H9 (cell line): ENCODE measurements at regions not wholly inside any gene's neighbourhood (a gene's known extent, or its start where the extent isn't known, plus 50 kb on each side); places are given as distances from the start of the nearest gene placed in this dataset.

ENCODE experiments used
- DNase-seq: peaks from one replicate; pipeline ENCODE4 v3.0.0-alpha.2; 2017
- H2AFZ ChIP-seq: one replicate; pipeline ENCODE4 v1.6.1; 2013; ENCODE audit warnings: mild to moderate bottlenecking, low read length, control low read depth, moderate library complexity
- H2AK5ac ChIP-seq: 2 replicates; pipeline ENCODE4 v1.6.1; 2013; ENCODE audit warnings: low read length, control low read depth, mixed read lengths; ENCODE audit not compliant: insufficient read length
- H2BK120ac ChIP-seq: one replicate; pipeline ENCODE4 v1.6.1; 2013; ENCODE audit warnings: low read depth, mild to moderate bottlenecking, low read length, control low read depth, inconsistent platforms; ENCODE audit not compliant: poor library complexity, severe bottlenecking
- H2BK12ac ChIP-seq: 2 replicates; pipeline ENCODE4 v1.6.1; 2013; ENCODE audit warnings: low read length, control low read depth, mixed read lengths, low read depth; ENCODE audit not compliant: insufficient read length
- H2BK15ac ChIP-seq: 2 replicates; pipeline ENCODE4 v1.6.1; 2013; ENCODE audit warnings: low read depth, low read length, control low read depth
- H2BK20ac ChIP-seq: one replicate; pipeline ENCODE4 v1.6.1; 2013; ENCODE audit warnings: low read depth, mild to moderate bottlenecking, low read length, control low read depth, inconsistent platforms; ENCODE audit not compliant: poor library complexity, severe bottlenecking
- H2BK5ac ChIP-seq: 2 replicates; pipeline ENCODE4 v1.6.1; 2013; ENCODE audit warnings: low read length, control low read depth, mixed read lengths; ENCODE audit not compliant: insufficient read length
- H3K14ac ChIP-seq: 2 replicates; pipeline ENCODE4 v1.6.1; 2013; ENCODE audit warnings: low read length, control low read depth; ENCODE audit not compliant: insufficient read depth
- H3K18ac ChIP-seq: 2 replicates; pipeline ENCODE4 v1.6.1; 2013; ENCODE audit warnings: low read depth, mild to moderate bottlenecking, mixed read lengths, low read length, control low read depth; ENCODE audit not compliant: insufficient read length
- H3K23ac ChIP-seq: 2 replicates; pipeline ENCODE4 v1.6.1; 2013; ENCODE audit warnings: low read length, control low read depth, mixed read lengths, low read depth; ENCODE audit not compliant: insufficient read length
- H3K23me2 ChIP-seq: 2 replicates; pipeline ENCODE4 v1.6.1; 2013; ENCODE audit warnings: low read depth, mild to moderate bottlenecking, mixed read lengths, low read length, control low read depth; ENCODE audit not compliant: insufficient read length, poor library complexity, severe bottlenecking
- H3K27ac ChIP-seq: 2 replicates; pipeline ENCODE4 v1.5.1; 2013; ENCODE audit warnings: low read length, control low read depth, mixed read lengths, low read depth; ENCODE audit not compliant: insufficient read length
- H3K27me3 ChIP-seq: 2 replicates; pipeline ENCODE4 v1.6.1; 2013; ENCODE audit warnings: low read length, control low read depth, inconsistent platforms; ENCODE audit not compliant: insufficient read depth
- H3K4ac ChIP-seq: 2 replicates; pipeline ENCODE4 v1.6.1; 2013; ENCODE audit warnings: low read depth, mild to moderate bottlenecking, control low read depth, inconsistent platforms, low read length, moderate library complexity
- H3K4me1 ChIP-seq: 2 replicates; pipeline ENCODE4 v1.6.1; 2013; ENCODE audit warnings: low read length, control low read depth, inconsistent platforms; ENCODE audit not compliant: insufficient read depth
- H3K4me2 ChIP-seq: 2 replicates; pipeline ENCODE4 v1.6.1; 2013; ENCODE audit warnings: low read length, control low read depth, mixed read lengths; ENCODE audit not compliant: insufficient read length, insufficient read depth
- H3K56ac ChIP-seq: 2 replicates; pipeline ENCODE4 v1.6.1; 2013; ENCODE audit warnings: low read depth, mild to moderate bottlenecking, mixed read lengths, low read length, control low read depth; ENCODE audit not compliant: insufficient read length
- H3K79me1 ChIP-seq: 2 replicates; pipeline ENCODE4 v1.6.1; 2013; ENCODE audit warnings: low read depth, mild to moderate bottlenecking, moderate library complexity, low read length, control low read depth, inconsistent platforms; ENCODE audit not compliant: insufficient read depth, poor library complexity, severe bottlenecking
- H3K79me2 ChIP-seq: 2 replicates; pipeline ENCODE4 v1.6.1; 2013; ENCODE audit warnings: low read length, control low read depth, inconsistent platforms; ENCODE audit not compliant: insufficient read depth
- H3K9ac ChIP-seq: 2 replicates; pipeline ENCODE4 v1.6.1; 2013; ENCODE audit warnings: low read length, control low read depth, mixed read lengths; ENCODE audit not compliant: insufficient read length; ENCODE audit errors: extremely low read depth
- H3K9me3 ChIP-seq: one replicate; pipeline ENCODE4 v1.6.1; 2013; ENCODE audit warnings: low read depth, low read length, inconsistent platforms; ENCODE audit not compliant: control insufficient read depth
- H3T11ph ChIP-seq: one replicate; pipeline ENCODE4 v1.6.1; 2013; ENCODE audit warnings: mild to moderate bottlenecking, low read length, control low read depth, inconsistent platforms
- H4K20me1 ChIP-seq: one replicate; pipeline ENCODE4 v1.6.1; 2013; ENCODE audit not compliant: control insufficient read depth, insufficient read length, insufficient read depth
- H4K5ac ChIP-seq: 2 replicates; pipeline ENCODE4 v1.6.1; 2013; ENCODE audit warnings: low read depth, mild to moderate bottlenecking, mixed read lengths, low read length, control low read depth; ENCODE audit not compliant: insufficient read length
- H4K8ac ChIP-seq: replicated peaks from 2 replicates; pipeline ENCODE4 v1.6.1; 2013; ENCODE audit warnings: low read length, control low read depth, mixed read lengths, low read depth; ENCODE audit not compliant: insufficient read length
- H4K91ac ChIP-seq: 2 replicates; pipeline ENCODE4 v1.6.1; 2013; ENCODE audit warnings: low read depth, mild to moderate bottlenecking, moderate library complexity, mixed read lengths, low read length, control low read depth; ENCODE audit not compliant: insufficient read length
- H3K27ac Mint-ChIP-seq, 3 experiments: 2 replicates in 2 of 3; 3 replicates in 1 of 3; pipeline ENCODE4 v1.8.0; 2020 to 2021; ENCODE audit warnings: mixed read lengths in 3 of 3, mild to moderate bottlenecking in 1 of 3, moderate library complexity in 1 of 3
- H3K27me3 Mint-ChIP-seq: 2 replicates; pipeline ENCODE4 v1.8.0; 2021; ENCODE audit warnings: low read depth, mild to moderate bottlenecking, moderate library complexity, mixed read lengths
- H3K36me3 Mint-ChIP-seq, 3 experiments: 2 replicates in 2 of 3; 3 replicates in 1 of 3; pipeline ENCODE4 v1.8.0; 2020 to 2021; ENCODE audit warnings: low read depth in 3 of 3, mixed read lengths in 3 of 3; ENCODE audit not compliant: insufficient read depth in 1 of 3
- H3K4me1 Mint-ChIP-seq, 2 experiments: 2 replicates each; pipeline ENCODE4 v1.8.0; 2020; ENCODE audit warnings: mixed read lengths in 2 of 2
- H3K4me3 Mint-ChIP-seq, 2 experiments: 2 replicates in 1 of 2; 3 replicates in 1 of 2; pipeline ENCODE4 v1.8.0; 2020 to 2021; ENCODE audit warnings: mild to moderate bottlenecking in 2 of 2, mixed read lengths in 2 of 2, moderate library complexity in 1 of 2
- H3K9me3 Mint-ChIP-seq, 2 experiments: 2 replicates in 1 of 2; 3 replicates in 1 of 2; pipeline ENCODE4 v1.8.0; 2020; ENCODE audit warnings: mild to moderate bottlenecking in 2 of 2, mixed read lengths in 2 of 2, moderate library complexity in 1 of 2
- WGBS: extraction: QIAGEN DNeasy Blood & Tissue Kit; methylation state at CpG from one replicate; pipeline ENCODE4 v1.1.7; 2013; ENCODE audit warnings: missing lambda C conversion rate, low lambda C conversion rate, mixed read lengths; ENCODE audit not compliant: insufficient read length; ENCODE audit errors: extremely low coverage; 5-methylcytosine and 5-hydroxymethylcytosine counted together
- TF ChIP-seq, protein P1 (sequence below): fragments of 200-600 bp; sonication (generic); conservative IDR thresholded peaks from 3 replicates; pipeline ENCODE4 v1.8.0; 2021; ENCODE audit warnings: antibody characterized with exemption, mild to moderate bottlenecking

DNA sequence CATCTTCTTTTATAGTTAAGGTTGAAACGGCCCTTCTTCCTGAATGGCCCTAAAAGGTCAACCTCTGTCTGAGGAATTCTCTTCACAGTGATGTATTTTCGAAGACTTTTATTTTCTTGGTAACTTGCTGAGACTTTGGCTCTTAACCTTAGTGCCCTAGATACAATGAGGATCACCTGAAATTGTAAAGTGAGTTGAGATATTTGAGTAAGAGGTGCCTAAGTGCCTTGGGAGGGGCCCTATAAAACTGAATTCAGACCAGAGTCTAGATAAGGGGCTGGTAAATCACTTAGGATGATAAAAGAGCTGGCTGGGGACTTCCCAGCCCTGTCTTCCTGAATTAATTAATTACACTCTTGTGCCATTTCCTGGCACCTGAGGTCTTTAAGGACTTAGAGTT lies 505.6 kb upstream of the KIRREL3 start:
- Histone ChIP-seq H3K23ac (no peak overlapping the region), H3T11ph (no peak overlapping the region), H3K23me2 (no peaks in the 10 kb centered on the region), H3K27ac (no peak overlapping the region), H3K4ac (no peak overlapping the region), H3K9ac (no peak overlapping the region), H2BK15ac (no peak overlapping the region), H2BK12ac (no peak overlapping the region), H3K14ac (no peak overlapping the region), H4K20me1 (no peaks in the 10 kb centered on the region), H4K91ac (no peak overlapping the region), H2BK5ac (no peak overlapping the region), H3K18ac (no peak overlapping the region), H3K4me2 (no peak overlapping the region), H3K56ac (no peak overlapping the region), H3K9me3 (no peaks in the 10 kb centered on the region), H2AFZ (no peak overlapping the region), H3K79me2 (no peaks in the 10 kb centered on the region), H3K27me3 (no peaks in the 10 kb centered on the region), H4K5ac (no peak overlapping the region), H2BK120ac (no peak overlapping the region), H2BK20ac (no peak overlapping the region), H2AK5ac (no peak overlapping the region), H3K4me1 (no peaks in the 10 kb centered on the region), H4K8ac (no peak overlapping the region), H3K79me1 (no peaks in the 10 kb centered on the region)
- DNase-seq: no peak
- Mint-ChIP-seq H3K4me3 (no peak overlapping the region), H3K4me1 (no peaks in the 10 kb centered on the region), H3K27me3 (no peaks in the 10 kb centered on the region), H3K9me3 (0 out of 5 replicates have a peak, but pooled peaks cover 0 to 2% of the 10 kb centered on the region in 2 experiments), H3K36me3 (no peaks in the 10 kb centered on the region), H3K27ac (no peak overlapping the region)
- TF ChIP-seq, protein P1, sequence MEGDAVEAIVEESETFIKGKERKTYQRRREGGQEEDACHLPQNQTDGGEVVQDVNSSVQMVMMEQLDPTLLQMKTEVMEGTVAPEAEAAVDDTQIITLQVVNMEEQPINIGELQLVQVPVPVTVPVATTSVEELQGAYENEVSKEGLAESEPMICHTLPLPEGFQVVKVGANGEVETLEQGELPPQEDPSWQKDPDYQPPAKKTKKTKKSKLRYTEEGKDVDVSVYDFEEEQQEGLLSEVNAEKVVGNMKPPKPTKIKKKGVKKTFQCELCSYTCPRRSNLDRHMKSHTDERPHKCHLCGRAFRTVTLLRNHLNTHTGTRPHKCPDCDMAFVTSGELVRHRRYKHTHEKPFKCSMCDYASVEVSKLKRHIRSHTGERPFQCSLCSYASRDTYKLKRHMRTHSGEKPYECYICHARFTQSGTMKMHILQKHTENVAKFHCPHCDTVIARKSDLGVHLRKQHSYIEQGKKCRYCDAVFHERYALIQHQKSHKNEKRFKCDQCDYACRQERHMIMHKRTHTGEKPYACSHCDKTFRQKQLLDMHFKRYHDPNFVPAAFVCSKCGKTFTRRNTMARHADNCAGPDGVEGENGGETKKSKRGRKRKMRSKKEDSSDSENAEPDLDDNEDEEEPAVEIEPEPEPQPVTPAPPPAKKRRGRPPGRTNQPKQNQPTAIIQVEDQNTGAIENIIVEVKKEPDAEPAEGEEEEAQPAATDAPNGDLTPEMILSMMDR: no peak
- WGBS: no CpG with 5 or more reads among the region's 2 CpGs
